K562 (cell line): ENCODE measurements at regions not wholly inside any gene's neighbourhood (a gene's known extent, or its start where the extent isn't known, plus 50 kb on each side); places are given as distances from the start of the nearest gene placed in this dataset.

Source experiments
- ATF1 ChIP-seq, 2 experiments: fragments of 450-650 bp in 1 of 2; IDR thresholded peaks; 2 replicates each; pipeline ENCODE4 v1.6.1; 2016; ENCODE audit warnings: missing compliant biosample characterization in 1 of 2, missing genetic modification characterization in 1 of 2
- EP300 ChIP-seq: IDR thresholded peaks from 2 replicates; pipeline ENCODE4 v1.6.1; 2012; ENCODE audit warnings: low read length, improper control_type of control experiment
- ETV5 ChIP-seq: sonication (generic); formaldehyde crosslinking; IDR thresholded peaks from 2 replicates; pipeline ENCODE4 v1.4.0; 2020; ENCODE audit warnings: low read depth, mild to moderate bottlenecking, missing genetic modification reagents
- HLTF ChIP-seq: fragments of 450-650 bp; IDR thresholded peaks from 2 replicates; pipeline ENCODE4 v1.6.1; 2016
- HNRNPH1 ChIP-seq: fragments of 200-400 bp; formaldehyde crosslinking; optimal IDR thresholded peaks from 2 replicates; pipeline ENCODE3; 2017; ENCODE audit warnings: low read depth, mild to moderate bottlenecking, low read length, moderate library complexity
- MTA1 ChIP-seq: fragments of 450-650 bp; IDR thresholded peaks from 2 replicates; pipeline ENCODE4 v1.6.1; 2017; ENCODE audit warnings: borderline replicate concordance
- MTA3 ChIP-seq: fragments of 450-650 bp; formaldehyde crosslinking; IDR thresholded peaks from 2 replicates; pipeline ENCODE4 v1.6.1; 2017; ENCODE audit warnings: mild to moderate bottlenecking, borderline replicate concordance
- TF ChIP-seq, protein P1 (sequence below): fragments of 200-600 bp; sonication (generic); IDR thresholded peaks from one replicate; pipeline ENCODE4 v1.6.1; 2012; ENCODE audit warnings: mild to moderate bottlenecking, low read depth, low read length, inconsistent platforms
- TF ChIP-seq, protein P2 (sequence below), 2 experiments: fragments of 450-650 bp; IDR thresholded peaks; 2 replicates each; pipeline ENCODE4 v1.6.1; 2016; ENCODE audit warnings: mild to moderate bottlenecking in 2 of 2, borderline replicate concordance in 1 of 2, low read depth in 1 of 2, moderate library complexity in 1 of 2

DNA sequence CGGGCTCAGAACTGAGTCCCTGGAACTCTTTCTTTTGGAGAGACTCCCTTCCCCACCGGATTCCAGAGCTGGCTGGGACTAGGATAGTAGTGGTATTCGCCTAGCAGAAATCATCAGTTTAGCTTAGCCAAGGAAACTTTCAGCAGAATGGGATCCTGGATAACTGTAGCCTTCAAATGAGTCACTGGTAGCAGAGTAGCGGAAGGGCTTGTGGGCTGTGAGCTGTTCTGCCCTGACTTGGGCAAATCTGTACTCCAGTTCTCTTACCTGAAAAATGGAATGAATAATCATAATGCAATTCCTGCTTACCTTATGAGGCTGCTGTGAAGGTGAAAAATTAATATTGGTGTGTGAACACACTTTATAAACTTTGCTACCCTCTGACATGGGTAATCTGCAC is 244.3 kb upstream of the CHD6 start (continued):
- TF ChIP-seq, protein P1, sequence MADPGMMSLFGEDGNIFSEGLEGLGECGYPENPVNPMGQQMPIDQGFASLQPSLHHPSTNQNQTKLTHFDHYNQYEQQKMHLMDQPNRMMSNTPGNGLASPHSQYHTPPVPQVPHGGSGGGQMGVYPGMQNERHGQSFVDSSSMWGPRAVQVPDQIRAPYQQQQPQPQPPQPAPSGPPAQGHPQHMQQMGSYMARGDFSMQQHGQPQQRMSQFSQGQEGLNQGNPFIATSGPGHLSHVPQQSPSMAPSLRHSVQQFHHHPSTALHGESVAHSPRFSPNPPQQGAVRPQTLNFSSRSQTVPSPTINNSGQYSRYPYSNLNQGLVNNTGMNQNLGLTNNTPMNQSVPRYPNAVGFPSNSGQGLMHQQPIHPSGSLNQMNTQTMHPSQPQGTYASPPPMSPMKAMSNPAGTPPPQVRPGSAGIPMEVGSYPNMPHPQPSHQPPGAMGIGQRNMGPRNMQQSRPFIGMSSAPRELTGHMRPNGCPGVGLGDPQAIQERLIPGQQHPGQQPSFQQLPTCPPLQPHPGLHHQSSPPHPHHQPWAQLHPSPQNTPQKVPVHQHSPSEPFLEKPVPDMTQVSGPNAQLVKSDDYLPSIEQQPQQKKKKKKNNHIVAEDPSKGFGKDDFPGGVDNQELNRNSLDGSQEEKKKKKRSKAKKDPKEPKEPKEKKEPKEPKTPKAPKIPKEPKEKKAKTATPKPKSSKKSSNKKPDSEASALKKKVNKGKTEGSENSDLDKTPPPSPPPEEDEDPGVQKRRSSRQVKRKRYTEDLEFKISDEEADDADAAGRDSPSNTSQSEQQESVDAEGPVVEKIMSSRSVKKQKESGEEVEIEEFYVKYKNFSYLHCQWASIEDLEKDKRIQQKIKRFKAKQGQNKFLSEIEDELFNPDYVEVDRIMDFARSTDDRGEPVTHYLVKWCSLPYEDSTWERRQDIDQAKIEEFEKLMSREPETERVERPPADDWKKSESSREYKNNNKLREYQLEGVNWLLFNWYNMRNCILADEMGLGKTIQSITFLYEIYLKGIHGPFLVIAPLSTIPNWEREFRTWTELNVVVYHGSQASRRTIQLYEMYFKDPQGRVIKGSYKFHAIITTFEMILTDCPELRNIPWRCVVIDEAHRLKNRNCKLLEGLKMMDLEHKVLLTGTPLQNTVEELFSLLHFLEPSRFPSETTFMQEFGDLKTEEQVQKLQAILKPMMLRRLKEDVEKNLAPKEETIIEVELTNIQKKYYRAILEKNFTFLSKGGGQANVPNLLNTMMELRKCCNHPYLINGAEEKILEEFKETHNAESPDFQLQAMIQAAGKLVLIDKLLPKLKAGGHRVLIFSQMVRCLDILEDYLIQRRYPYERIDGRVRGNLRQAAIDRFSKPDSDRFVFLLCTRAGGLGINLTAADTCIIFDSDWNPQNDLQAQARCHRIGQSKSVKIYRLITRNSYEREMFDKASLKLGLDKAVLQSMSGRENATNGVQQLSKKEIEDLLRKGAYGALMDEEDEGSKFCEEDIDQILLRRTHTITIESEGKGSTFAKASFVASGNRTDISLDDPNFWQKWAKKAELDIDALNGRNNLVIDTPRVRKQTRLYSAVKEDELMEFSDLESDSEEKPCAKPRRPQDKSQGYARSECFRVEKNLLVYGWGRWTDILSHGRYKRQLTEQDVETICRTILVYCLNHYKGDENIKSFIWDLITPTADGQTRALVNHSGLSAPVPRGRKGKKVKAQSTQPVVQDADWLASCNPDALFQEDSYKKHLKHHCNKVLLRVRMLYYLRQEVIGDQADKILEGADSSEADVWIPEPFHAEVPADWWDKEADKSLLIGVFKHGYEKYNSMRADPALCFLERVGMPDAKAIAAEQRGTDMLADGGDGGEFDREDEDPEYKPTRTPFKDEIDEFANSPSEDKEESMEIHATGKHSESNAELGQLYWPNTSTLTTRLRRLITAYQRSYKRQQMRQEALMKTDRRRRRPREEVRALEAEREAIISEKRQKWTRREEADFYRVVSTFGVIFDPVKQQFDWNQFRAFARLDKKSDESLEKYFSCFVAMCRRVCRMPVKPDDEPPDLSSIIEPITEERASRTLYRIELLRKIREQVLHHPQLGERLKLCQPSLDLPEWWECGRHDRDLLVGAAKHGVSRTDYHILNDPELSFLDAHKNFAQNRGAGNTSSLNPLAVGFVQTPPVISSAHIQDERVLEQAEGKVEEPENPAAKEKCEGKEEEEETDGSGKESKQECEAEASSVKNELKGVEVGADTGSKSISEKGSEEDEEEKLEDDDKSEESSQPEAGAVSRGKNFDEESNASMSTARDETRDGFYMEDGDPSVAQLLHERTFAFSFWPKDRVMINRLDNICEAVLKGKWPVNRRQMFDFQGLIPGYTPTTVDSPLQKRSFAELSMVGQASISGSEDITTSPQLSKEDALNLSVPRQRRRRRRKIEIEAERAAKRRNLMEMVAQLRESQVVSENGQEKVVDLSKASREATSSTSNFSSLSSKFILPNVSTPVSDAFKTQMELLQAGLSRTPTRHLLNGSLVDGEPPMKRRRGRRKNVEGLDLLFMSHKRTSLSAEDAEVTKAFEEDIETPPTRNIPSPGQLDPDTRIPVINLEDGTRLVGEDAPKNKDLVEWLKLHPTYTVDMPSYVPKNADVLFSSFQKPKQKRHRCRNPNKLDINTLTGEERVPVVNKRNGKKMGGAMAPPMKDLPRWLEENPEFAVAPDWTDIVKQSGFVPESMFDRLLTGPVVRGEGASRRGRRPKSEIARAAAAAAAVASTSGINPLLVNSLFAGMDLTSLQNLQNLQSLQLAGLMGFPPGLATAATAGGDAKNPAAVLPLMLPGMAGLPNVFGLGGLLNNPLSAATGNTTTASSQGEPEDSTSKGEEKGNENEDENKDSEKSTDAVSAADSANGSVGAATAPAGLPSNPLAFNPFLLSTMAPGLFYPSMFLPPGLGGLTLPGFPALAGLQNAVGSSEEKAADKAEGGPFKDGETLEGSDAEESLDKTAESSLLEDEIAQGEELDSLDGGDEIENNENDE = no peak
- no peak for TF ChIP-seq ATF1 (CRISPR knock-in tag; IDR thresholded peaks at IDR 0.05)
- TF ChIP-seq ATF1 (tag; IDR thresholded peaks at IDR 0.05) = no peak
- TF ChIP-seq EP300 = no peak
- no peak for TF ChIP-seq HNRNPH1
- TF ChIP-seq HLTF = no peak
- no peak for TF ChIP-seq MTA1
- no peak for TF ChIP-seq MTA3
- no peak for TF ChIP-seq ETV5
- TF ChIP-seq, protein P2, sequence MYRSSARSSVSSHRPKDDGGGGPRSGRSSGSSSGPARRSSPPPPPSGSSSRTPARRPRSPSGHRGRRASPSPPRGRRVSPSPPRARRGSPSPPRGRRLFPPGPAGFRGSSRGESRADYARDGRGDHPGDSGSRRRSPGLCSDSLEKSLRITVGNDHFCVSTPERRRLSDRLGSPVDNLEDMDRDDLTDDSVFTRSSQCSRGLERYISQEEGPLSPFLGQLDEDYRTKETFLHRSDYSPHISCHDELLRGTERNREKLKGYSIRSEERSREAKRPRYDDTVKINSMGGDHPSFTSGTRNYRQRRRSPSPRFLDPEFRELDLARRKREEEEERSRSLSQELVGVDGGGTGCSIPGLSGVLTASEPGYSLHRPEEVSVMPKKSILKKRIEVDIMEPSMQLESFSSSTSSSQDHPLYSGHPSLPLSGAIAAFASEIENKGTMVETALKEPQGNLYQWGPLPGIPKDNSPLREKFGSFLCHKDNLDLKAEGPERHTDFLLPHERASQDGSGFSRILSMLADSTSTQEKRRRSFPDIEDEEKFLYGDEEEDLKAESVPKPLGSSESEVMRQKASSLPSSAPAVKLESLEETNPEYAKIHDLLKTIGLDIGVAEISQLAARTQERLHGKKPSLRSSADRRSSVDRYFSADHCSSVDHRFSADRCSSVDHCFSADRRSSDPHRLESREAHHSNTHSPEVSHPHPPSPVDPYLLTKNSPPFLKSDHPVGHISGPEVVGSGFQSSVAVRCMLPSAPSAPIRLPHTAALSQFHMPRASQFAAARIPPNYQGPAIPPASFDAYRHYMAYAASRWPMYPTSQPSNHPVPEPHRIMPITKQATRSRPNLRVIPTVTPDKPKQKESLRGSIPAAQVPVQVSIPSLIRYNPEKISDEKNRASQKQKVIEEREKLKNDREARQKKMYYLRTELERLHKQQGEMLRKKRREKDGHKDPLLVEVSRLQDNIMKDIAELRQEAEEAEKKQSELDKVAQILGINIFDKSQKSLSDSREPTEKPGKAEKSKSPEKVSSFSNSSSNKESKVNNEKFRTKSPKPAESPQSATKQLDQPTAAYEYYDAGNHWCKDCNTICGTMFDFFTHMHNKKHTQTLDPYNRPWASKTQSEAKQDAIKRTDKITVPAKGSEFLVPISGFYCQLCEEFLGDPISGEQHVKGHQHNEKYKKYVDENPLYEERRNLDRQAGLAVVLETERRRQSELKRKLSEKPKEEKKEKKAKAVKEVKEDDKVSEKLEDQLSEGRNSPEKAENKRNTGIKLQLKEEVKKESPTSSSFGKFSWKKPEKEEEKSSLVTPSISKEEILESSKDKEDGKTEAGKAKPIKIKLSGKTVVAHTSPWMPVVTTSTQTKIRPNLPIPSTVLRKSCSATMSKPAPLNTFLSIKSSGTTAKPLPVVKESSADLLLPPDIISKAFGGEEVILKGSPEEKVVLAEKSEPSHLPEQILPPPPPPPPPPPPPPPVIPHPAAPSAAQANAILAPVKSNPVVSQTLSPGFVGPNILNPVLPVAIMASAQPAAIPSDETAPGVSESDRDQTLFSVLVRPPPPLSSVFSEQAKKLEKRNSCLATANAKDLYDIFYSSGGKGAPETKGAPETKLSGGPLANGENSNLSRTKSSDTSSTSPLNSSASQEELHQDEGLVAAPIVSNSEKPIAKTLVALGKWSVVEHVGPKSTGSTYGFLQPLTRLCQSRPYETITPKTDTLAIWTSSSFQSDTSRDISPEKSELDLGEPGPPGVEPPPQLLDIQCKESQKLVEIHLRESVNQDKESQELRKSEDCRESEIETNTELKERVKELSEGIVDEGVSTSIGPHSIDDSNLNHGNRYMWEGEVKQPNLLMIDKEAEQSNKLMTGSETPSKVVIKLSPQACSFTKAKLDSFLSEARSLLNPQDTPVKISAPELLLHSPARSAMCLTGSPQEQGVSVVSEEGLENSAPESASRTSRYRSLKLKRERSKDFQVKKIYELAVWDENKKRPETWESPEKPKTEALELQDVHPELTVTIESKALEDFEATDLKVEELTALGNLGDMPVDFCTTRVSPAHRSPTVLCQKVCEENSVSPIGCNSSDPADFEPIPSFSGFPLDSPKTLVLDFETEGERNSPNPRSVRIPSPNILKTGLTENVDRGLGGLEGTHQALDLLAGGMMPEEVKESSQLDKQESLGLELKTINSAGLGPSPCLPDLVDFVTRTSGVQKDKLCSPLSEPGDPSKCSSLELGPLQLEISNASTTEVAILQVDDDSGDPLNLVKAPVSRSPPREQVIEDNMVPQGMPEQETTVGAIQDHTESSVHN (IDR thresholded peaks at IDR 0.05; ENCODE audit: borderline replicate concordance in 1 of 2, low read depth in 1 of 2) = no peak
